H1 (cell line): ENCODE measurements at regions not wholly inside any gene's neighbourhood (a gene's known extent, or its start where the extent isn't known, plus 50 kb on each side); places are given as distances from the start of the nearest gene placed in this dataset.

Experiments
- CTCF ChIA-PET: fragments of 300-600 bp; sonication (Branson Sonifier 250); formaldehyde crosslinking; loops from one replicate; lab custom pipeline; 2021; ENCODE audit not compliant: partially characterized antibody; lab: Charles Lee
- POLR2A ChIA-PET: fragments of 300-600 bp; sonication (Branson Sonifier 250); formaldehyde crosslinking; loops from one replicate; lab custom pipeline; 2021; ENCODE audit warnings: inconsistent platforms; ENCODE audit not compliant: partially characterized antibody; lab: Charles Lee
- DNase-seq, 2 experiments: peaks; one replicate each; pipeline versions ENCODE4 v3.0.0 to v3.0.0-alpha.2; 2010 to 2022; ENCODE audit warnings: low spot score in 2 of 2, low read depth in 1 of 2, mixed read lengths in 1 of 2
- FAIRE-seq: peaks from 2 replicates; lab custom pipeline; 2011; peaks lifted over from hg19 to GRCh38; lab: Jason Lieb, UNC
- H2AFZ ChIP-seq: 2 replicates; pipeline ENCODE4 v1.8.1; 2012; ENCODE audit warnings: low read length, inconsistent platforms
- H2AK5ac ChIP-seq: 2 replicates; pipeline ENCODE4 v1.6.1; 2013; ENCODE audit warnings: low read depth, low read length
- H2BK120ac ChIP-seq: replicated peaks from 2 replicates; pipeline ENCODE3; 2013; ENCODE audit warnings: low read depth, low read length, inconsistent platforms
- H2BK12ac ChIP-seq: 2 replicates; pipeline ENCODE4 v1.6.1; 2013; ENCODE audit warnings: low read depth, low read length
- H2BK15ac ChIP-seq: 2 replicates; pipeline ENCODE4 v1.6.1; 2013; ENCODE audit warnings: low read length
- H2BK20ac ChIP-seq: 2 replicates; pipeline ENCODE4 v1.6.1; 2013; ENCODE audit warnings: low read length
- H2BK5ac ChIP-seq: 2 replicates; pipeline ENCODE4 v1.6.1; 2013; ENCODE audit warnings: low read depth, low read length
- H3K14ac ChIP-seq: 2 replicates; pipeline ENCODE4 v1.6.1; 2013; ENCODE audit warnings: inconsistent platforms; ENCODE audit not compliant: insufficient read length
- H3K18ac ChIP-seq: 2 replicates; pipeline ENCODE4 v1.6.1; 2013; ENCODE audit warnings: low read length; ENCODE audit errors: extremely low read depth
- H3K23ac ChIP-seq: 2 replicates; pipeline ENCODE4 v1.6.1; 2013; ENCODE audit warnings: inconsistent platforms; ENCODE audit not compliant: insufficient read length
- H3K23me2 ChIP-seq: 2 replicates; pipeline ENCODE4 v1.6.1; 2013; ENCODE audit warnings: low read depth, low read length
- H3K27ac ChIP-seq: 2 replicates; pipeline ENCODE4 v1.6.1; 2011; ENCODE audit warnings: low read depth, low read length, inconsistent platforms
- H3K27me3 ChIP-seq, 4 experiments: replicated peaks in 1 of 4; 1 replicate in 1 of 4; 2 replicates in 3 of 4; pipeline versions ENCODE4 v1.6.1 to v1.8.1; 2011 to 2013; ENCODE audit warnings: low read length in 3 of 4, mild to moderate bottlenecking in 3 of 4, inconsistent platforms in 2 of 4, mixed read lengths in 2 of 4, moderate library complexity in 1 of 4; ENCODE audit not compliant: control insufficient read depth in 3 of 4, insufficient read depth in 3 of 4; ENCODE audit errors: extremely low read depth in 1 of 4
- H3K36me3 ChIP-seq, 4 experiments: 2 replicates each; pipeline versions ENCODE4 v1.6.1 to v1.8.1; 2011 to 2013; ENCODE audit warnings: mild to moderate bottlenecking in 4 of 4, low read length in 3 of 4, moderate library complexity in 2 of 4, control low read depth in 1 of 4, inconsistent platforms in 1 of 4; ENCODE audit not compliant: insufficient read depth in 4 of 4, control insufficient read depth in 2 of 4
- H3K4ac ChIP-seq: replicated peaks from 2 replicates; pipeline ENCODE3; 2013; ENCODE audit warnings: low read length, low read depth, mixed read lengths, inconsistent platforms; ENCODE audit not compliant: insufficient read length
- H3K4me1 ChIP-seq, 4 experiments: replicated peaks in 1 of 4; 1 replicate in 1 of 4; 2 replicates in 3 of 4; pipeline versions ENCODE4 v1.6.1 to v1.8.1; 2011 to 2013; ENCODE audit warnings: low read length in 3 of 4, inconsistent platforms in 2 of 4, mixed read lengths in 1 of 4; ENCODE audit not compliant: insufficient read depth in 4 of 4, control insufficient read depth in 3 of 4
- H3K4me2 ChIP-seq, 2 experiments: 2 replicates each; pipeline versions ENCODE4 v1.6.1 to v1.8.1; 2011 to 2013; ENCODE audit warnings: low read depth in 2 of 2, low read length in 2 of 2, control low read depth in 1 of 2, inconsistent platforms in 1 of 2, mild to moderate bottlenecking in 1 of 2; ENCODE audit not compliant: insufficient read depth in 1 of 2
- H3K4me3 ChIP-seq, 4 experiments: fragments of 200-600, 300-600 bp in 1 of 4; sonication (generic), shearing (Covaris generic), sonication (Bioruptor Twin) in 1 of 4; 2 replicates each; pipeline versions ENCODE4 v1.5.1 to v1.8.1; 2011 to 2016; ENCODE audit warnings: low read length in 4 of 4, low read depth in 3 of 4, control low read depth in 2 of 4, inconsistent platforms in 2 of 4, mild to moderate bottlenecking in 2 of 4, mixed read lengths in 1 of 4, moderate library complexity in 1 of 4; ENCODE audit not compliant: insufficient read depth in 2 of 4; ENCODE audit errors: extremely low read depth in 1 of 4
- H3K56ac ChIP-seq: replicated peaks from 2 replicates; pipeline ENCODE3; 2013; ENCODE audit warnings: low read depth, mild to moderate bottlenecking, mixed read lengths, low read length, inconsistent platforms; ENCODE audit not compliant: insufficient read length
- H3K79me1 ChIP-seq: 2 replicates; pipeline ENCODE4 v1.6.1; 2013; ENCODE audit warnings: low read depth, low read length, control low read depth
- H3K79me2 ChIP-seq, 2 experiments: 2 replicates each; pipeline versions ENCODE4 v1.6.1 to v1.8.1; 2012 to 2013; ENCODE audit warnings: low read length in 2 of 2, mild to moderate bottlenecking in 2 of 2, inconsistent platforms in 1 of 2; ENCODE audit not compliant: insufficient read depth in 2 of 2, control insufficient read depth in 1 of 2
- H3K9ac ChIP-seq, 4 experiments: replicated peaks in 1 of 4; 1 replicate in 1 of 4; 2 replicates in 3 of 4; pipeline versions ENCODE4 v1.6.1 to v1.8.1; 2011 to 2013; ENCODE audit warnings: low read depth in 3 of 4, low read length in 3 of 4, control low read depth in 2 of 4, mild to moderate bottlenecking in 2 of 4, moderate library complexity in 2 of 4, inconsistent platforms in 1 of 4; ENCODE audit errors: extremely low read depth in 1 of 4
- H3K9me3 ChIP-seq, 2 experiments: 2 replicates each; pipeline versions ENCODE4 v1.6.1 to v1.8.1; 2012 to 2013; ENCODE audit warnings: mild to moderate bottlenecking in 2 of 2, moderate library complexity in 2 of 2, control low read depth in 1 of 2, inconsistent platforms in 1 of 2, low read depth in 1 of 2, low read length in 1 of 2, mixed read lengths in 1 of 2; ENCODE audit not compliant: insufficient read depth in 2 of 2
- H4K20me1 ChIP-seq, 2 experiments: replicated peaks in 1 of 2; 2 replicates each; pipeline versions ENCODE3 to v1.8.1; 2011 to 2013; ENCODE audit warnings: inconsistent platforms in 2 of 2, low read length in 2 of 2, mild to moderate bottlenecking in 1 of 2; ENCODE audit not compliant: insufficient read depth in 2 of 2, control insufficient read depth in 1 of 2
- H4K5ac ChIP-seq: 2 replicates; pipeline ENCODE4 v1.6.1; 2013; ENCODE audit warnings: low read length, low read depth, mixed read lengths, inconsistent platforms; ENCODE audit not compliant: insufficient read length
- H4K8ac ChIP-seq: 2 replicates; pipeline ENCODE4 v1.8.0; 2013; ENCODE audit warnings: mild to moderate bottlenecking, moderate library complexity, low read length, inconsistent platforms; ENCODE audit not compliant: insufficient read depth; ENCODE audit errors: extremely low read depth
- H4K91ac ChIP-seq: replicated peaks from 2 replicates; pipeline ENCODE3; 2013; ENCODE audit warnings: low read length, mixed read lengths, inconsistent platforms; ENCODE audit not compliant: insufficient read length
- ASH2L ChIP-seq: fragments of 200-600, 300-600 bp; sonication (generic); IDR thresholded peaks from one replicate; pipeline ENCODE4 v1.7.1; 2017; ENCODE audit warnings: low read length
- ATF2 ChIP-seq: IDR thresholded peaks from 2 replicates; pipeline ENCODE4 v1.6.1; 2012; ENCODE audit warnings: low read length, inconsistent platforms
- CREB1 ChIP-seq: IDR thresholded peaks from 2 replicates; pipeline ENCODE4 v1.6.1; 2012; ENCODE audit warnings: inconsistent platforms
- EP300 ChIP-seq, 2 experiments: IDR thresholded peaks; 1 replicate in 1 of 2; 2 replicates in 1 of 2; pipeline ENCODE4 v1.6.1; 2011 to 2012; ENCODE audit warnings: low read depth in 2 of 2, low read length in 2 of 2, mild to moderate bottlenecking in 2 of 2, borderline replicate concordance in 1 of 2, inconsistent platforms in 1 of 2, moderate library complexity in 1 of 2
- NRF1 ChIP-seq: IDR thresholded peaks from 2 replicates; pipeline ENCODE4 v1.6.1; 2011; ENCODE audit warnings: mild to moderate bottlenecking, low read depth, low read length, improper control_type of control experiment
- SAP30 ChIP-seq: fragments of 300-600 bp; sonication (generic); IDR thresholded peaks from 2 replicates; pipeline ENCODE4 v1.7.1; 2012; ENCODE audit warnings: low read length, moderate library complexity, mild to moderate bottlenecking, inconsistent platforms; ENCODE audit not compliant: insufficient read depth, insufficient replicate concordance
- SP1 ChIP-seq: IDR thresholded peaks from 2 replicates; pipeline ENCODE4 v1.6.1; 2011; ENCODE audit warnings: low read depth, low read length
- SUZ12 ChIP-seq: fragments of 200-600 bp; sonication (generic); IDR thresholded peaks from 2 replicates; pipeline ENCODE4 v1.6.1; 2012; ENCODE audit warnings: mild to moderate bottlenecking, inconsistent platforms, low read length, moderate library complexity, mixed read lengths
- TAF7 ChIP-seq: optimal IDR thresholded peaks from 2 replicates; pipeline ENCODE3; 2011; ENCODE audit warnings: low read depth, mild to moderate bottlenecking, inconsistent platforms, low read length, moderate library complexity, borderline replicate concordance
- WGBS, 2 experiments: shearing (Covaris generic) in 1 of 2; methylation state at CpG; one replicate each; pipeline versions ENCODE4 v1.1.6 to v1.1.7; 2013 to 2015; ENCODE audit warnings: low lambda C conversion rate in 2 of 2, mixed read lengths in 2 of 2, inconsistent platforms in 1 of 2, low coverage in 1 of 2, missing lambda C conversion rate in 1 of 2; ENCODE audit not compliant: insufficient replicate concordance in 2 of 2, insufficient coverage in 1 of 2, insufficient read length in 1 of 2; ENCODE audit errors: extremely low coverage in 1 of 2, missing lambda C conversion rate in 1 of 2; 5-methylcytosine and 5-hydroxymethylcytosine counted together

GRCh38 chr7:137110091-137110509 is 233.4 kb downstream of the PTN start:
- H4K20me1 ChIP-seq: no peaks in the 10 kb centered on the region
- H2BK20ac ChIP-seq: no peak overlapping the region
- DNase-seq (no peak), FAIRE-seq (no peak)
- no peak overlapping the region for H4K5ac ChIP-seq
- no peak overlapping the region for H2BK15ac ChIP-seq
- ChIA-PET POLR2A (no interaction called here), CTCF (interaction anchor here (0.5 to 0.9 kb wide), 2 partner anchors 22 to 704 kb away, joined by 3 read pairs; no protein-coding TSS in a partner anchor)
- WGBS, 2 experiments: 91% methylated on average over 3 of the region's 3 CpGs; no CpG with 5 or more reads in 1 of the 2 experiments
- no peaks in the 10 kb centered on the region for H3K9me3 ChIP-seq
- no peak overlapping the region for H3K14ac ChIP-seq
- no peak overlapping the region for H3K4me3 ChIP-seq
- H2BK120ac ChIP-seq: no peak overlapping the region
- H3K23me2 ChIP-seq: no peaks in the 10 kb centered on the region
- no peak overlapping the region for H2AFZ ChIP-seq
- H2BK12ac ChIP-seq: no peak overlapping the region
- no peak overlapping the region for H4K91ac ChIP-seq
- no peaks in the 10 kb centered on the region for H3K79me2 ChIP-seq
- no peak overlapping the region for H3K27ac ChIP-seq
- H3K4ac ChIP-seq: no peak overlapping the region
- no peaks in the 10 kb centered on the region for H3K36me3 ChIP-seq
- no peak overlapping the region for H4K8ac ChIP-seq
- no peak overlapping the region for H3K18ac ChIP-seq
- H3K56ac ChIP-seq: no peak overlapping the region
- no peaks in the 10 kb centered on the region for H3K27me3 ChIP-seq
- H3K4me1 ChIP-seq: no peaks in the 10 kb centered on the region
- no peak overlapping the region for H3K4me2 ChIP-seq
- no peaks in the 10 kb centered on the region for H3K79me1 ChIP-seq
- H3K23ac ChIP-seq: no peak overlapping the region
- H2AK5ac ChIP-seq: no peak overlapping the region
- H2BK5ac ChIP-seq: no peak overlapping the region
- H3K9ac ChIP-seq: no peak overlapping the region
- TF ChIP-seq SUZ12 (no peak), CREB1 (no peak), ASH2L (no peak), EP300 (IDR thresholded peaks at IDR 0.05; ENCODE audit: borderline replicate concordance in 1 of 2, low read depth in 2 of 2, low read length in 2 of 2) (no peak), NRF1 (no peak), SP1 (no peak), TAF7 (no peak), SAP30 (no peak), ATF2 (no peak)
